ENCODE measurements at regions not wholly inside any gene's neighbourhood (a gene's known extent, or its start where the extent isn't known, plus 50 kb on each side); places are given as distances from the start of the nearest gene placed in this dataset.

DNA sequence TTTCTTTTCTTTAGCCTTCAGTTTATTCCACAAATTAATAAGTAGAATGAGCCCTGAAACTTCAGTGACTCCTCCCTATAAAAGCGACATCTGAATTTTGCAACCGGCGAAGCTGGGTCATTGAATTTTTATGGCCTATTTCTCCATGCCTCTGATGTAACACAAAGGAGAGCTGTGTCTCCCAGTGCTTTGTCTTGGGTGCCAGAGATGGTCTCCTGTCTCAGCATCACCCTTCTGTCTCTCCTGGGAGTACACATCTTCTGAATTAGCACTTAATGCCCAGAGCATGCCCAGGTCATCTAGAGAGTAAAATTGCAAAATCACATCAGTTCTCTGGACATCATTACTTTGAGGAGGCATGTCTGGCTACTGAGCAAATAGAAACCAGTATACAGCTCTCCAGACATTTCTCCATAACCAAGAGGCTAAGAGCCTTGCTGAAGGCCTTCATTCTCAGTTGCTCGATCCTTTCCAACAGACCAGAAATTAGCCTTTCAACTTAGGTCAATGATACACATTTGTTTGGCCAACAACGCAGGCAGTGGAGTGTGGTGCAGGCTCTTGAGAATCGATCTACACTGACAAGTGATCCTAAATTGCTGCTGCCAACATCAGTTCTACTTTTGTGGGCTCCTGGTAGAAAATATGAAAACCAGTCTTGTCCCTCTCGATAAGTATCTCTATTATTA, 176.0 kb upstream of the FOXQ1 start:
- TF ChIP-seq, protein P1, sequence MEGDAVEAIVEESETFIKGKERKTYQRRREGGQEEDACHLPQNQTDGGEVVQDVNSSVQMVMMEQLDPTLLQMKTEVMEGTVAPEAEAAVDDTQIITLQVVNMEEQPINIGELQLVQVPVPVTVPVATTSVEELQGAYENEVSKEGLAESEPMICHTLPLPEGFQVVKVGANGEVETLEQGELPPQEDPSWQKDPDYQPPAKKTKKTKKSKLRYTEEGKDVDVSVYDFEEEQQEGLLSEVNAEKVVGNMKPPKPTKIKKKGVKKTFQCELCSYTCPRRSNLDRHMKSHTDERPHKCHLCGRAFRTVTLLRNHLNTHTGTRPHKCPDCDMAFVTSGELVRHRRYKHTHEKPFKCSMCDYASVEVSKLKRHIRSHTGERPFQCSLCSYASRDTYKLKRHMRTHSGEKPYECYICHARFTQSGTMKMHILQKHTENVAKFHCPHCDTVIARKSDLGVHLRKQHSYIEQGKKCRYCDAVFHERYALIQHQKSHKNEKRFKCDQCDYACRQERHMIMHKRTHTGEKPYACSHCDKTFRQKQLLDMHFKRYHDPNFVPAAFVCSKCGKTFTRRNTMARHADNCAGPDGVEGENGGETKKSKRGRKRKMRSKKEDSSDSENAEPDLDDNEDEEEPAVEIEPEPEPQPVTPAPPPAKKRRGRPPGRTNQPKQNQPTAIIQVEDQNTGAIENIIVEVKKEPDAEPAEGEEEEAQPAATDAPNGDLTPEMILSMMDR (IDR thresholded peaks at IDR 0.05) = no peak
- TF ChIP-seq EZH2 (IDR thresholded peaks at IDR 0.05) = no peak
